ENCODE measurements at regions not wholly inside any gene's neighbourhood (a gene's known extent, or its start where the extent isn't known, plus 50 kb on each side); places are given as distances from the start of the nearest gene placed in this dataset.
"Not testable (repeated sequence)": the region's sequence is repeated elsewhere in the genome, so short reads cannot be mapped to it uniquely, and the experiment has no call there.

DNA sequence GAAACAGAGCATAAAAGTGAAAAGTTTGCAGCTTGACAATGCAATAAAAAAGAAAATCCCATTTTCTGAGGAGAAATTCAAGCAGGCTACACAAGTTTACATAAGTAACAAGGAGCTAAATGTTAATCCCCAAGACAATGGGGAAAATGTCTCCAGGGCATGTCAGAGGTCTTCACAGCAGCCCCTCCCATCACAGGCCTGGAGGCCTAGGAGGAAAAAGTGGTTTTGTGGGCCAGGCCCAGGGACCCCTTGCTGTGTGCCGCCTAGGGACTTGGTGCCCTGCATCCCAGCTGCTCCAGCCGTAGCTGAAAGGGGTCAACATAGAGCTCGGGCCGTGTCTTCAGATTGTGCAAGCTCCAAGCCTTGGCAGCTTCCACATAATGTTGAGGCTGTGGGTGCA is 186.7 kb upstream of the MAP3K1 start:
- TF ChIP-seq EZH2 (IDR thresholded peaks at IDR 0.05; ENCODE audit: borderline replicate concordance, low read length), result not testable (repeated sequence)
- TF ChIP-seq, protein P1, sequence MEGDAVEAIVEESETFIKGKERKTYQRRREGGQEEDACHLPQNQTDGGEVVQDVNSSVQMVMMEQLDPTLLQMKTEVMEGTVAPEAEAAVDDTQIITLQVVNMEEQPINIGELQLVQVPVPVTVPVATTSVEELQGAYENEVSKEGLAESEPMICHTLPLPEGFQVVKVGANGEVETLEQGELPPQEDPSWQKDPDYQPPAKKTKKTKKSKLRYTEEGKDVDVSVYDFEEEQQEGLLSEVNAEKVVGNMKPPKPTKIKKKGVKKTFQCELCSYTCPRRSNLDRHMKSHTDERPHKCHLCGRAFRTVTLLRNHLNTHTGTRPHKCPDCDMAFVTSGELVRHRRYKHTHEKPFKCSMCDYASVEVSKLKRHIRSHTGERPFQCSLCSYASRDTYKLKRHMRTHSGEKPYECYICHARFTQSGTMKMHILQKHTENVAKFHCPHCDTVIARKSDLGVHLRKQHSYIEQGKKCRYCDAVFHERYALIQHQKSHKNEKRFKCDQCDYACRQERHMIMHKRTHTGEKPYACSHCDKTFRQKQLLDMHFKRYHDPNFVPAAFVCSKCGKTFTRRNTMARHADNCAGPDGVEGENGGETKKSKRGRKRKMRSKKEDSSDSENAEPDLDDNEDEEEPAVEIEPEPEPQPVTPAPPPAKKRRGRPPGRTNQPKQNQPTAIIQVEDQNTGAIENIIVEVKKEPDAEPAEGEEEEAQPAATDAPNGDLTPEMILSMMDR (conservative IDR thresholded peaks at IDR 0.05 in 1 of 2, IDR thresholded peaks at IDR 0.05 in 1 of 2; ENCODE audit: extremely low read depth in 1 of 2, insufficient read depth in 1 of 2, low read depth in 1 of 2, low read length in 2 of 2), result not testable (repeated sequence)

All from mammary epithelial cell (primary cell).